B cell (primary cell): ENCODE measurements at regions not wholly inside any gene's neighbourhood (a gene's known extent, or its start where the extent isn't known, plus 50 kb on each side); places are given as distances from the start of the nearest gene placed in this dataset.

Experiments
- ATAC-seq: fragments of 200-7000 bp; cut with Tn5 transposase; one replicate; pipeline ENCODE4 v1.10.0; 2021; ENCODE audit warnings: low read depth, mild to moderate bottlenecking, moderate number of reproducible peaks, moderate library complexity
- CTCF ChIA-PET: fragments of 350-600 bp; sonication (Branson Sonifier 250); formaldehyde crosslinking; loops from one replicate; lab custom pipeline; 2021; ENCODE audit warnings: antibody characterized with exemption, inconsistent platforms; lab: Charles Lee
- POLR2A ChIA-PET: fragments of 350-600 bp; sonication (Branson Sonifier 250); formaldehyde crosslinking; loops from one replicate; lab custom pipeline; 2021; ENCODE audit warnings: antibody characterized with exemption; lab: Charles Lee
- DNase-seq: peaks from one replicate; pipeline ENCODE4 v3.0.0; 2013
- H2AFZ ChIP-seq: 2 replicates; pipeline ENCODE4 v1.6.1; 2012; ENCODE audit warnings: mild to moderate bottlenecking, low read depth, low read length; ENCODE audit not compliant: insufficient read depth, poor library complexity, severe bottlenecking
- H3K27ac ChIP-seq, 2 donors: 1 replicate in 1 of 2; 2 replicates in 1 of 2; pipeline ENCODE4 v1.5.1; 2012 to 2013; ENCODE audit warnings: low read length in 2 of 2, mild to moderate bottlenecking in 2 of 2, moderate library complexity in 1 of 2
- H3K27me3 ChIP-seq, 4 experiments: fragments of 200-600 bp in 1 of 4; sonication (generic) in 1 of 4; replicated peaks in 1 of 4; 1 replicate in 2 of 4; 2 replicates in 2 of 4; pipeline versions ENCODE4 v1.6.1 to v1.7.0; 2013 to 2016; ENCODE audit warnings: low read length in 3 of 4, mild to moderate bottlenecking in 2 of 4, mixed read lengths in 1 of 4, moderate library complexity in 1 of 4; ENCODE audit not compliant: insufficient read depth in 4 of 4, control insufficient read depth in 3 of 4; ENCODE audit errors: control extremely low read depth in 1 of 4
- H3K36me3 ChIP-seq, 2 experiments: replicated peaks in 1 of 2; 1 replicate in 1 of 2; 2 replicates in 1 of 2; pipeline versions ENCODE4 v1.6.1 to v1.7.1; 2013; ENCODE audit warnings: low read length in 1 of 2; ENCODE audit not compliant: insufficient read depth in 2 of 2, control insufficient read depth in 1 of 2; ENCODE audit errors: control extremely low read depth in 1 of 2, extremely low read depth in 1 of 2
- H3K4me1 ChIP-seq, 2 donors: fragments of 200-600 bp in 1 of 2; sonication (generic) in 1 of 2; 1 replicate in 1 of 2; 2 replicates in 1 of 2; pipeline versions ENCODE4 v1.5.1 to v1.6.1; 2013 to 2017; ENCODE audit warnings: low read length in 2 of 2; ENCODE audit not compliant: control insufficient read depth in 2 of 2, insufficient read depth in 2 of 2
- H3K4me2 ChIP-seq: replicated peaks from 2 replicates; pipeline ENCODE3; 2012; ENCODE audit warnings: mild to moderate bottlenecking, low read depth, low read length; ENCODE audit not compliant: poor library complexity, severe bottlenecking
- H3K4me3 ChIP-seq, 5 experiments: fragments of 200-600 bp in 1 of 5; sonication (generic) in 1 of 5; 1 replicate in 3 of 5; 2 replicates in 2 of 5; pipeline versions ENCODE4 v1.5.1 to v1.7.0; 2011 to 2016; ENCODE audit warnings: low read length in 4 of 5, mild to moderate bottlenecking in 4 of 5, low read depth in 2 of 5, control low read depth in 1 of 5, moderate library complexity in 1 of 5; ENCODE audit not compliant: insufficient read depth in 1 of 5; ENCODE audit errors: control extremely low read depth in 1 of 5, extremely low read depth in 1 of 5
- H3K79me2 ChIP-seq: fragments of 200-600 bp; sonication (generic); one replicate; pipeline ENCODE4 v1.6.0; 2016; ENCODE audit warnings: low read length; ENCODE audit not compliant: control insufficient read depth, insufficient read depth
- H3K9ac ChIP-seq: fragments of 200-600 bp; sonication (generic); 2 replicates; pipeline ENCODE4 v1.6.1; 2017; ENCODE audit warnings: mild to moderate bottlenecking, low read length, moderate library complexity
- H3K9me3 ChIP-seq, 3 donors: one replicate each; pipeline versions ENCODE4 v1.6.1 to v1.7.1; 2013; ENCODE audit warnings: low read length in 2 of 3; ENCODE audit not compliant: control insufficient read depth in 2 of 3, insufficient read depth in 1 of 3; ENCODE audit errors: control extremely low read depth in 1 of 3
- H4K20me1 ChIP-seq: 2 replicates; pipeline ENCODE4 v1.6.0; 2012; ENCODE audit warnings: mild to moderate bottlenecking, low read length; ENCODE audit not compliant: insufficient read depth, control insufficient read depth, poor library complexity, severe bottlenecking
- H3K27ac Mint-ChIP-seq: one replicate; pipeline ENCODE4 v1.8.0; 2021; ENCODE audit warnings: mixed read lengths
- H3K27me3 Mint-ChIP-seq: one replicate; pipeline ENCODE4 v1.8.0; 2021; ENCODE audit warnings: mixed read lengths
- H3K4me1 Mint-ChIP-seq: one replicate; pipeline ENCODE4 v1.8.0; 2021; ENCODE audit warnings: mixed read lengths
- H3K4me3 Mint-ChIP-seq: one replicate; pipeline ENCODE4 v1.8.0; 2021; ENCODE audit warnings: mixed read lengths
- H3K9me3 Mint-ChIP-seq: one replicate; pipeline ENCODE4 v1.8.0; 2022; ENCODE audit warnings: mixed read lengths; ENCODE audit not compliant: insufficient read depth
- EZH2 ChIP-seq: IDR thresholded peaks from 2 replicates; pipeline ENCODE4 v1.6.1; 2012; ENCODE audit warnings: borderline replicate concordance, low read depth, mild to moderate bottlenecking, moderate library complexity, low read length; ENCODE audit not compliant: insufficient read depth, poor library complexity, severe bottlenecking
- WGBS: methylation state at CpG from one replicate; pipeline ENCODE4 v1.1.5; 2013; ENCODE audit warnings: missing lambda C conversion rate; ENCODE audit not compliant: insufficient coverage; 5-methylcytosine and 5-hydroxymethylcytosine counted together
- intact Hi-C: fragments of 100-400 bp; cut with micrococcal nuclease; formaldehyde crosslinking; loops from one replicate; pipeline ENCODE4 v1.10.0; 2022
- TF ChIP-seq, protein P1 (sequence below): fragments of 200-600 bp; IDR thresholded peaks from one replicate; pipeline ENCODE4 v1.8.0; 2022; ENCODE audit warnings: antibody characterized with exemption, mild to moderate bottlenecking

DNA sequence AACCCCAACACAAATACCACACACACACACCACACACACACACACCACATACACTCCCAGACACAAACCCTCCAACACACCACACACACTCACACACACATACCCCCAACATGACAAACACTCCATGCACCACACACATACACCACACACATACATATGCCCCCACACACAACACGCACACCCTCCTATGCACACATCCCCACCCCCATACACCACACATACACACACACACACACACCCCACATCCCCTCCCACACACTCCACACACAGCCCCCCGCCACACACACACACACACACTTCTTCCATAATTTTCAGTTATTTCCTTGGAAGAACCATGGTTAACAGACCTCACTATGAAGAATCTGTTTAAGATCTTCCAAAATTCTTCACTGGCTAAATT is 173.5 kb upstream of the KCNIP4 start:
- WGBS: 91% methylated on average over 1 of the region's 2 CpGs
- Mint-ChIP-seq H3K9me3 (peaks cover 6% of the 10 kb centered on the region), H3K4me1 (no peaks in the 10 kb centered on the region), H3K27me3 (no peaks in the 10 kb centered on the region), H3K27ac (no peak overlapping the region), H3K4me3 (no peak overlapping the region)
- ChIA-PET POLR2A (no interaction called here), CTCF (no interaction called here)
- no peak overlapping the region for H2AFZ ChIP-seq
- H3K4me1 ChIP-seq: no peaks in the 10 kb centered on the region
- DNase-seq (no peak), ATAC-seq (no peak)
- H3K9me3 ChIP-seq: peaks cover 0 to 11% (median 0%) of the 10 kb centered on the region in 3 donors
- no peaks in the 10 kb centered on the region for H4K20me1 ChIP-seq
- H3K9ac ChIP-seq: no peak overlapping the region
- H3K36me3 ChIP-seq: no peaks in the 10 kb centered on the region
- H3K79me2 ChIP-seq: no peaks in the 10 kb centered on the region
- TF ChIP-seq, protein P1, sequence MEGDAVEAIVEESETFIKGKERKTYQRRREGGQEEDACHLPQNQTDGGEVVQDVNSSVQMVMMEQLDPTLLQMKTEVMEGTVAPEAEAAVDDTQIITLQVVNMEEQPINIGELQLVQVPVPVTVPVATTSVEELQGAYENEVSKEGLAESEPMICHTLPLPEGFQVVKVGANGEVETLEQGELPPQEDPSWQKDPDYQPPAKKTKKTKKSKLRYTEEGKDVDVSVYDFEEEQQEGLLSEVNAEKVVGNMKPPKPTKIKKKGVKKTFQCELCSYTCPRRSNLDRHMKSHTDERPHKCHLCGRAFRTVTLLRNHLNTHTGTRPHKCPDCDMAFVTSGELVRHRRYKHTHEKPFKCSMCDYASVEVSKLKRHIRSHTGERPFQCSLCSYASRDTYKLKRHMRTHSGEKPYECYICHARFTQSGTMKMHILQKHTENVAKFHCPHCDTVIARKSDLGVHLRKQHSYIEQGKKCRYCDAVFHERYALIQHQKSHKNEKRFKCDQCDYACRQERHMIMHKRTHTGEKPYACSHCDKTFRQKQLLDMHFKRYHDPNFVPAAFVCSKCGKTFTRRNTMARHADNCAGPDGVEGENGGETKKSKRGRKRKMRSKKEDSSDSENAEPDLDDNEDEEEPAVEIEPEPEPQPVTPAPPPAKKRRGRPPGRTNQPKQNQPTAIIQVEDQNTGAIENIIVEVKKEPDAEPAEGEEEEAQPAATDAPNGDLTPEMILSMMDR: no peak
- TF ChIP-seq EZH2: no peak
- H3K27me3 ChIP-seq: no peaks in the 10 kb centered on the region
- no peak overlapping the region for H3K27ac ChIP-seq
- intact Hi-C loops: no loop called here
- no peak overlapping the region for H3K4me3 ChIP-seq
- no peak overlapping the region for H3K4me2 ChIP-seq

GRCh38 chr4:22115262-22115661 is 166.7 kb upstream of the KCNIP4 start:
- intact Hi-C loops: no loop called here
- no peaks in the 10 kb centered on the region for H3K27me3 ChIP-seq
- ChIA-PET POLR2A (no interaction called here), CTCF (no interaction called here)
- H4K20me1 ChIP-seq: no peaks in the 10 kb centered on the region
- no CpG with 5 or more reads among the region's 2 CpGs for WGBS
- no peak overlapping the region for H3K9ac ChIP-seq
- H3K27me3 Mint-ChIP-seq: no peaks in the 10 kb centered on the region
- H3K9me3 ChIP-seq: no peaks in the 10 kb centered on the region
- H3K4me3 Mint-ChIP-seq: no peak overlapping the region
- DNase-seq (no peak), ATAC-seq (no peak)
- no peak for TF ChIP-seq EZH2
- TF ChIP-seq, protein P1: no peak
- H3K4me1 ChIP-seq: no peaks in the 10 kb centered on the region
- H3K4me2 ChIP-seq: no peak overlapping the region
- H2AFZ ChIP-seq: no peak overlapping the region
- H3K4me3 ChIP-seq: no peak overlapping the region
- H3K27ac Mint-ChIP-seq: no peak overlapping the region
- no peaks in the 10 kb centered on the region for H3K79me2 ChIP-seq
- H3K4me1 Mint-ChIP-seq: no peaks in the 10 kb centered on the region
- H3K36me3 ChIP-seq: no peaks in the 10 kb centered on the region
- no peaks in the 10 kb centered on the region for H3K9me3 Mint-ChIP-seq
- H3K27ac ChIP-seq: no peak overlapping the region
